ENCODE measurements at regions not wholly inside any gene's neighbourhood (a gene's known extent, or its start where the extent isn't known, plus 50 kb on each side); places are given as distances from the start of the nearest gene placed in this dataset.

DNA sequence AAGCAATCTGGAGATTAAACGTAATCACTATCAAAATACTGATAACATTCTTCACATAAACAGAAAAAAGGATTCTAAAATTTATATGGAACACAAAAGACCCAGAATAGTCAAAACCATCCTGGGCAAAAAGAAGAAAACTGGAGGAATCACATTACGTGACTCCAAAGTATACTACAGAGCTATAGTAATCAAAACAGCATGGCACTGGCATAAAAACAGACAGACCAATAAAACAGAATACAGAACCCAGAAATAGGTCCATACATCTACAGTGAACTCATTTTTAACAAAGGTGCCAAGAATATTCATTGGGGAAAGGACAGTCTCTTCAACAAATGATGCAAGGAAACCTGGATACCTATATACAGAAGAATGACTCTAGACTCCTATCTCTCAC is 621.9 kb upstream of the CCDC54 start:
- no peaks in the 10 kb centered on the region for H3K27me3 ChIP-seq (ENCODE audit: insufficient read depth, poor library complexity, severe bottlenecking)

DNA sequence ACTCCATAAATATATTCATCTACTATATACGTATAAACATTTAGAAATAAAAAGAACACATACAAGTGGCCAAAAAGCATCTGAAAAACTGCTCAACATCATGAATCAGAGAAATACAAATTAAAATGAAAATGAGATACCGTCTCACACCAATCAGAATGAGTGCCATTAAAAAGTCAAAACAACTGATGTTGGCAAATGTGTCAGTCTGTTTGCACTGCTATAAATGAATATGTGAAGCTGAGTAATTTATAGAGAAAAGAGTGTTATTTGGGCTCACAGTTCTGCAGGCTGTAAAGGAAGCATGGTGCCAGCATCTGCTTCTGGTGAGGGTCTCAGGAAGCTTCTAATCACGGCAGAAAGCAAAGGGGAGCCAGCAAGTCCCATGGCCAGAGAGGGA is 620.3 kb upstream of the CCDC54 start:
- Histone ChIP-seq H3K4me3 (replicated peaks; ENCODE audit: insufficient read depth, low read length) (no peak overlapping the region), H3K27ac (replicated peaks) (no peak overlapping the region), H3K27me3 (ENCODE audit: insufficient read depth, poor library complexity, severe bottlenecking) (no peaks in the 10 kb centered on the region)
- no peak for TF ChIP-seq SPI1 (IDR thresholded peaks at IDR 0.05; ENCODE audit: borderline replicate concordance, low read depth)
- TF ChIP-seq, protein P1, sequence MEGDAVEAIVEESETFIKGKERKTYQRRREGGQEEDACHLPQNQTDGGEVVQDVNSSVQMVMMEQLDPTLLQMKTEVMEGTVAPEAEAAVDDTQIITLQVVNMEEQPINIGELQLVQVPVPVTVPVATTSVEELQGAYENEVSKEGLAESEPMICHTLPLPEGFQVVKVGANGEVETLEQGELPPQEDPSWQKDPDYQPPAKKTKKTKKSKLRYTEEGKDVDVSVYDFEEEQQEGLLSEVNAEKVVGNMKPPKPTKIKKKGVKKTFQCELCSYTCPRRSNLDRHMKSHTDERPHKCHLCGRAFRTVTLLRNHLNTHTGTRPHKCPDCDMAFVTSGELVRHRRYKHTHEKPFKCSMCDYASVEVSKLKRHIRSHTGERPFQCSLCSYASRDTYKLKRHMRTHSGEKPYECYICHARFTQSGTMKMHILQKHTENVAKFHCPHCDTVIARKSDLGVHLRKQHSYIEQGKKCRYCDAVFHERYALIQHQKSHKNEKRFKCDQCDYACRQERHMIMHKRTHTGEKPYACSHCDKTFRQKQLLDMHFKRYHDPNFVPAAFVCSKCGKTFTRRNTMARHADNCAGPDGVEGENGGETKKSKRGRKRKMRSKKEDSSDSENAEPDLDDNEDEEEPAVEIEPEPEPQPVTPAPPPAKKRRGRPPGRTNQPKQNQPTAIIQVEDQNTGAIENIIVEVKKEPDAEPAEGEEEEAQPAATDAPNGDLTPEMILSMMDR (IDR thresholded peaks at IDR 0.05; ENCODE audit: insufficient read depth, low read length): no peak
- TF ChIP-seq POLR2AphosphoS5 (IDR thresholded peaks at IDR 0.05; ENCODE audit: low read depth): no peak
- TF ChIP-seq, protein P2, sequence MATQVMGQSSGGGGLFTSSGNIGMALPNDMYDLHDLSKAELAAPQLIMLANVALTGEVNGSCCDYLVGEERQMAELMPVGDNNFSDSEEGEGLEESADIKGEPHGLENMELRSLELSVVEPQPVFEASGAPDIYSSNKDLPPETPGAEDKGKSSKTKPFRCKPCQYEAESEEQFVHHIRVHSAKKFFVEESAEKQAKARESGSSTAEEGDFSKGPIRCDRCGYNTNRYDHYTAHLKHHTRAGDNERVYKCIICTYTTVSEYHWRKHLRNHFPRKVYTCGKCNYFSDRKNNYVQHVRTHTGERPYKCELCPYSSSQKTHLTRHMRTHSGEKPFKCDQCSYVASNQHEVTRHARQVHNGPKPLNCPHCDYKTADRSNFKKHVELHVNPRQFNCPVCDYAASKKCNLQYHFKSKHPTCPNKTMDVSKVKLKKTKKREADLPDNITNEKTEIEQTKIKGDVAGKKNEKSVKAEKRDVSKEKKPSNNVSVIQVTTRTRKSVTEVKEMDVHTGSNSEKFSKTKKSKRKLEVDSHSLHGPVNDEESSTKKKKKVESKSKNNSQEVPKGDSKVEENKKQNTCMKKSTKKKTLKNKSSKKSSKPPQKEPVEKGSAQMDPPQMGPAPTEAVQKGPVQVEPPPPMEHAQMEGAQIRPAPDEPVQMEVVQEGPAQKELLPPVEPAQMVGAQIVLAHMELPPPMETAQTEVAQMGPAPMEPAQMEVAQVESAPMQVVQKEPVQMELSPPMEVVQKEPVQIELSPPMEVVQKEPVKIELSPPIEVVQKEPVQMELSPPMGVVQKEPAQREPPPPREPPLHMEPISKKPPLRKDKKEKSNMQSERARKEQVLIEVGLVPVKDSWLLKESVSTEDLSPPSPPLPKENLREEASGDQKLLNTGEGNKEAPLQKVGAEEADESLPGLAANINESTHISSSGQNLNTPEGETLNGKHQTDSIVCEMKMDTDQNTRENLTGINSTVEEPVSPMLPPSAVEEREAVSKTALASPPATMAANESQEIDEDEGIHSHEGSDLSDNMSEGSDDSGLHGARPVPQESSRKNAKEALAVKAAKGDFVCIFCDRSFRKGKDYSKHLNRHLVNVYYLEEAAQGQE (IDR thresholded peaks at IDR 0.05; ENCODE audit: insufficient replicate concordance, low read depth): no peak
- TF ChIP-seq GABPA (IDR thresholded peaks at IDR 0.05; ENCODE audit: low read depth): no peak
- DNase-seq (ENCODE audit: low read depth in 1 of 2, low spot score in 1 of 2): no peak

More for the DNA sequence above, 621.9 kb upstream of the CCDC54 start:
- H3K4me3 ChIP-seq (replicated peaks; ENCODE audit: insufficient read depth, low read length): no peak overlapping the region
- no peak overlapping the region for H3K27ac ChIP-seq (replicated peaks)
- DNase-seq (ENCODE audit: low read depth in 1 of 2, low spot score in 1 of 2): no peak
- TF ChIP-seq, protein P1 (IDR thresholded peaks at IDR 0.05; ENCODE audit: insufficient read depth, low read length): no peak
- TF ChIP-seq SPI1 (IDR thresholded peaks at IDR 0.05; ENCODE audit: borderline replicate concordance, low read depth): no peak
- TF ChIP-seq POLR2AphosphoS5 (IDR thresholded peaks at IDR 0.05; ENCODE audit: low read depth): no peak
- TF ChIP-seq GABPA (IDR thresholded peaks at IDR 0.05; ENCODE audit: low read depth): no peak
- TF ChIP-seq, protein P2 (IDR thresholded peaks at IDR 0.05; ENCODE audit: insufficient replicate concordance, low read depth): no peak

DNA sequence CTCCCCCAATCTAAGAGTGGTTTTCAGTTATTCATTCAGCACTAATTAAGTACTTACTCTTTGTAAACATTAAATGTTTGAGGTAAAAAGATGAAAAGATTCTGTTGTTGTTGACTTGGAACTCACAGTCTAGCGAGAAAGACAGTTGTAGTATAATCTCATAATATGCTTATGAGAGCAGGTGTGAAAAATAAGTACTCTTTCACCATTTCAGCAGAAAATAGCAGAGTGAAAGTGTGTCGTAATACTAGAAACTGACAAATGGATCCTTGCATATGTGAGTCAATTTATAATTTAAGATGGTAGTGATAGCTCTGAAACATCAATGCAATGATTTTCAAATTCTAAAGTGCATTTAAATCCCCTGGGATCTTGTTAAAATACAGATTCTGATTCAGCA is 618.8 kb upstream of the CCDC54 start:
- no peak overlapping the region for H3K4me3 ChIP-seq (replicated peaks; ENCODE audit: insufficient read depth, low read length)
- no peaks in the 10 kb centered on the region for H3K27me3 ChIP-seq (ENCODE audit: insufficient read depth, poor library complexity, severe bottlenecking)
- no peak for DNase-seq (ENCODE audit: low read depth in 1 of 2, low spot score in 1 of 2)
- no peak overlapping the region for H3K27ac ChIP-seq (replicated peaks)
- TF ChIP-seq, protein P1 (IDR thresholded peaks at IDR 0.05; ENCODE audit: insufficient read depth, low read length): no peak
- TF ChIP-seq, protein P2 (IDR thresholded peaks at IDR 0.05; ENCODE audit: insufficient replicate concordance, low read depth): no peak
- TF ChIP-seq POLR2AphosphoS5 (IDR thresholded peaks at IDR 0.05; ENCODE audit: low read depth) (no peak), GABPA (IDR thresholded peaks at IDR 0.05; ENCODE audit: low read depth) (no peak), SPI1 (IDR thresholded peaks at IDR 0.05; ENCODE audit: borderline replicate concordance, low read depth) (no peak)

Measured in HL-60 (cell line).